Activated T-cell treated with anti-CD3 and anti-CD28 coated beads for 24 hours (primary cell): ENCODE measurements at regions not wholly inside any gene's neighbourhood (a gene's known extent, or its start where the extent isn't known, plus 50 kb on each side); places are given as distances from the start of the nearest gene placed in this dataset.

Source experiments
- DNase-seq: peaks from one replicate; pipeline ENCODE4 v3.0.0-alpha.2; 2020; ENCODE audit warnings: low read depth

- DNase-seq, result no peak
Measured at GRCh38 chr10:44477046-44477425, 92.1 kb upstream of the CXCL12 start.

GRCh38 chr10:44478040-44478439 lies 93.1 kb upstream of the CXCL12 start:
- DNase-seq, result no peak

- no peak for DNase-seq
Measured at GRCh38 chr10:44478876-44479705, 94.2 kb upstream of the CXCL12 start.

GRCh38 chr10:44492678-44493077 lies 107.8 kb upstream of the CXCL12 start:
- DNase-seq, result no peak

- DNase-seq, result no peak
Measured at GRCh38 chr10:44498222-44498621, 113.3 kb upstream of the CXCL12 start.

GRCh38 chr10:44500451-44500850 lies 115.6 kb upstream of the CXCL12 start:
- DNase-seq, result no peak

- DNase-seq, result no peak
Measured at GRCh38 chr10:44506386-44506785, 121.5 kb upstream of the CXCL12 start.

GRCh38 chr10:44510379-44511115 lies 125.7 kb upstream of the CXCL12 start:
- DNase-seq, result no peak

GRCh38 chr10:44511166-44511565 lies 126.3 kb upstream of the CXCL12 start:
- no peak for DNase-seq

GRCh38 chr10:44511601-44512000 lies 126.7 kb upstream of the CXCL12 start:
- DNase-seq, result no peak

- no peak for DNase-seq
Measured at GRCh38 chr10:44512431-44513022, 127.6 kb upstream of the CXCL12 start.

- DNase-seq, result no peak
Measured at GRCh38 chr10:44513591-44513990, 128.7 kb upstream of the CXCL12 start.

GRCh38 chr10:44516891-44517290 lies 132.0 kb upstream of the CXCL12 start:
- DNase-seq, result no peak

- DNase-seq, result no peak
Measured at GRCh38 chr10:44517635-44518034, 132.7 kb upstream of the CXCL12 start.

- no peak for DNase-seq
Measured at GRCh38 chr10:44519361-44519760, 134.5 kb upstream of the CXCL12 start.

GRCh38 chr10:44520651-44521050 lies 135.8 kb upstream of the CXCL12 start:
- no peak for DNase-seq

GRCh38 chr10:44539178-44539577 lies 154.3 kb upstream of the CXCL12 start:
- no peak for DNase-seq

GRCh38 chr10:44552726-44553125 lies 167.8 kb upstream of the CXCL12 start:
- DNase-seq, result no peak

GRCh38 chr10:44557596-44558191 lies 172.8 kb upstream of the CXCL12 start:
- DNase-seq, result no peak

GRCh38 chr10:44558521-44558920 lies 173.6 kb upstream of the CXCL12 start:
- DNase-seq, result no peak

- no peak for DNase-seq
Measured at GRCh38 chr10:44564361-44564760, 179.5 kb upstream of the CXCL12 start.

- DNase-seq, result no peak
Measured at GRCh38 chr10:44564790-44565189, 179.9 kb upstream of the CXCL12 start.

GRCh38 chr10:44566786-44567185 lies 181.9 kb upstream of the CXCL12 start:
- DNase-seq, result no peak
